HG03159 (cell line): ENCODE measurements at regions not wholly inside any gene's neighbourhood (a gene's known extent, or its start where the extent isn't known, plus 50 kb on each side); places are given as distances from the start of the nearest gene placed in this dataset.

ENCODE experiments used
- ATAC-seq: cut with Tn5 transposase; IDR thresholded peaks from one replicate; pipeline ENCODE4 v1.9.1; 2021; ENCODE audit warnings: mild to moderate bottlenecking, moderate library complexity; ENCODE audit not compliant: unreplicated experiment

DNA sequence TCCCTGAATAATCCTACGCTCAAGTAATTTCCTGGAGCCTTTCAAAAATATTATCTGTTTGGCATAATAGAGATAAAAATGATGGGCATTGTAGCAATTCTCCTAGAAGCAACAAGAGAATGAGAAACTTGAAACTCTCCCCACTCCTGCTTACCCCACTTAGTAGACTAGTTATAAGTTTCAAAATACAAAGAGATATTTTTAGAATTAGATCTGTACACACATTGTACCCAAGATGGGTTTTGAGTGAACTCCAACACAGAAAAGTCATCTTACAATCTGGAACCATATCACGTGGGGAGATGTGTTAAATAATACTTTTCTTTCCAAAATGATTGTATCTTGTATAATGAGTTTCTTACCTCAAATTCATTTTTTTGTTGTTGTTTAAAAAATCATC lies 484.9 kb downstream of the LPIN1 start:
- ATAC-seq: no peak

DNA sequence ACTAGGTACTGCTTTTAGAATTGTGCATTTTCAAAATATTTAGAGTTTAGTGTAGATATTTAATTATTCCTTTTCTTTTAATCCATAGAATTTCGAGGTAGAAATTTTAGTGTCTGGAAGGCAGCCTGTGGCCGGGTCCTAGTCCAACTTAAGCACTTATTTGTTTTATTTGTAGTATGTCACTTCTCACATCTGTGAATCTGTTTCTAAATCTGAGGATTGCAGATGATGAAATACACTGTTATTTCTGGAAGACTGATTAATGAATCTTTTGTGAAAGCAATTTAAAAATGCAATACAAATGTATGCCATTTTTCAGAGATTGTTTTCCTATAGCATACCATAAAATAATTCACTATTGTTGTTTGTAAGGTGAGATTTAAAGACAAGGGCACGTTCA lies 483.9 kb upstream of the TRIB2 start:
- ATAC-seq: no peak

DNA sequence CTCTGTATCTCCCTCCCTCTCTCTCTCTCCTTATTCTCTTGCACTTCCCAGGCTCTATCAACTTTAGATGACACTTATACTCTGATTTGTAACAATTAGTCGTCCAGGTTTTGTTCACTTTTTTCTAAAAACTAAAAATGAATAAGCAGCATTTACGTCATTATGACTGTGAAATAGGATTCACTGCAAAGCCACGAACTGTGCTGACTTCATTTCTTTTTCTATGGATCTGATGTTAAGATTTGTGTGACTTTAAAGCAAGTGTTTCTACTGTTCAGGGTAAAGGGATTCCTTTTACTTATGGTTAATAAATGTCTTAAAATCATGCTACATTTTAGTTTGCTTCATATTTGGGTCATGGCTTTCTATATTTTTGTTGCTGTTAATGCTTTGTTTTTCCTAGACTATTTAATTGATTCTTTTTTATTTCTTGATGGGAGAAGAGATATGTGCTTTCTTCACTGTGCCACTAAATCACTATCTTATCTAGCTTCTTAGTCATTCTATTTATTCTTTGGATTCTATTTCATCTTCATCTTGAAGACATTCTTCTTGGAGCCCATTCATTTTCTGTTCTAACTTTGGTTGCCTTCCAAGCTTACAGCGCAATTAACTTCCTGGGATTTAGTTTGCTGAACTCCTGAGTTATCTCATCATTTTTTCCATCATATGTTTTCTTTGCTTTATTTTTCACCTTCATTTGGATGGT lies 480.4 kb upstream of the TRIB2 start:
- ATAC-seq: no peak

DNA sequence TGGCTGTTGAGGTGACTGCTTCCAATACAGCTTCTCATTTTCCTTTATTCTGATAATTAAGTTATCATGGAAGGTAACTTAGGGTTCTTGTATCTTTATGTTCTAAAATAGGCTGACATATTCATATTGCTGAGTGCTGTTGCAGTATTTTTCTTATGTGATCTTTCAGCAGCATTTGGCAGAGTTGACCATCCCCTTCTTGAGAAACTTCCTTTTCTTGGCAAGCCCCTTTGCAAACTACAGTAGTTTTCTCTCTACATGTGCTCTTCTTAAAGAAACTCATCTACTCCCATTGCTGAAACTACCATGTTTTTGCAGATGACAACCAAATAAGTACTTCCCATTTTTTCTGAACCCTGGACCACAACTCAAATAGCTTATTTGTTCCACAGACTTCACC lies 476.5 kb upstream of the TRIB2 start:
- no peak for ATAC-seq

DNA sequence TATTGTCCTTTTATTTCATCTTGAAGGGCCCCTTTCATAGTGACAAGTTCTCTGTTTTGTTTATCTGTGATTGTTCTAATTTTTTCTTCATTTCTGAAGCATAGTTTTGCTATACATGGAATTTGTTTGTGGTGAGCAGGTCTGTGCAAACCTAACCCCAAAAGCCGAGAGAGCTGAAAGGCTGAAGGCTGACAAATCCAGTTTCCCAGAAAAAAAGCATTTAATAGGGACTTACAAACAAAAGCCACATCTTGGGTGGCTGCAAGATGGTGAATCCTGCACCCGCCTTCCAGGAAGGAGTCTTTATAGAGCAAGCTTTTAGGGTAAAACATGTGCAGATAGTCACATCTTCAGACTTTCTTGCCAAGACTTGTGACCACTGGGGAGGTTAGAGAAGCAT lies 473.4 kb upstream of the TRIB2 start:
- ATAC-seq: no peak

DNA sequence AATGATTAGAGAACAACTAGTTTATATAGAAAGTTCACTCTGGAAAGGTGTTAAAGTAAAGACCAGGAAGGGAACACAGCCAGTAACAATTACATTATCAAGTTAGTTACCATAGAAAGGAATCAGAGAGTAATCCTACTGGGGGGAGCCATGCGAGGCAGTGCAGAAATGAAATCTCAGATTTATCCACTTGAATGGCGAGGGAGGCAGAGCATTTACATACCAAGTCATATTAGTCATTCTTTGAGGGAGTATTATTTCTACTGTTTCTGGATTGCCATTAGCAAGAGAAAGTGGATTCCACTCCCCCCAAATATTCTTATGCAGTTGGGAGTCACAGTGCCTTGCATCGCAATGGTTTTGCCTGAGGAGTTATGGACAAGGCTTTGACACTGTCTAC lies 472.7 kb upstream of the TRIB2 start:
- ATAC-seq: no peak

DNA sequence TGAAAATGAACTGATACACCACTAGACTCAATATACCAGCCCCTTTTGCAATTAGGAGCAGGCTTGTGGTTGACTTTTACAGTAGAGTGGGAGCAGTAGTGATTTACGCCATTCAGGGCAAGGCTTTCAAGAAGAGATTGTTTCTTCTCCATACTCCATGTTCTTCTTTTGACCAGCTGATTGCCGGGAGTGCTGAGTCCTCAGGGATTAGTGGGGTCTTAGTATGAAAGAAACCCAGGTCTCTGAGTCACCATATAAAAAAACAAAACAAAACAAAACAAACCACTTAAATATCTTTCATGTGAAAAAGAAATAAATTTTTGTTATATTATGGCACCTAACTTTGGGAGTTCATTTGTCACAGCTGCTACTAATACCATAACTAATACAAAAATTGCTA lies 465.6 kb upstream of the TRIB2 start:
- ATAC-seq: no peak

DNA sequence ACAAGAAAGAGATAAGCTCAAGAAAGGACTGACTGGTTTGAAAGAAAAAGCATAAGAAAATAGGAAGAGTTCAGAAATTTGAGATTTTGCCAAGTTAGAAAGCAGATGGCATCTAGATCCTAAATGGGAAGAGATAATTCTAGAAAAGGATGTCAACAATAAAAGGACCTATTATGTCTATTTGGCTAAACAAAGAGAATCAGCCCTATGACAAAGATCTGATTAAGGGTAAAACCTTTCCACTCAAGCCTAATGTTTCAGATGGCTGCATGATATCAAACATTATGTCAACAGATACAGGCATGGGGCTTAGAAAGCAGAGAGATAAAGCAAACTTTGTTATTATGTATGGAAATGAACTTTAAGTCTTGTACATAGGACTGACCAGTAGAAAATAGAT lies 465.0 kb upstream of the TRIB2 start:
- ATAC-seq: no peak

DNA sequence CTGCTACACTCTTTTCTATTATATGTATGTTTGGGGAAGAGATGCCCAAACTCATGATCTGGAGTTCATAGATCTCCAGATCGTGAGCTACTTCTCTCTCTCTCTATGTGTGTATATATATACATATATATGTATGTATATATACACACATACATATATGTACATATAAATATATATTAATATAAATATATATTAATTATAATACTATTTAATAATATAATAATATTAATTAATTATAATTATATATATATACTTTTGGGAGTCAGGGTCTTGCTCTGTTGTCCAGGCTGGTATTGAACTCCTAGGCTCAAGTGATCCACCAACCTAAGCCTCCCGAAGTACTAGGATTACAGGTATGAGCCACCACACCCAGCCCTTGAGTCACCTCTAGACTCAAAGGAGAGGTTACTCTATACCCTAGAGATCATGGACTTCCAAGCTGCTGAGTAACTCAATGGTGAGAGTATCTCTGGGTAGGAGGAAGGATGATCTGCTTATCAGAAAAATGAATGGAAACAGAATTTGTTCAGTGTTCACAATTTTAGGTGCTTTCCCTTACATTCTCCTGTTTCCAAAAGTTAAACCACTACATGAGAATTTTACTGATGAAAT lies 463.5 kb upstream of the TRIB2 start:
- ATAC-seq: no peak

DNA sequence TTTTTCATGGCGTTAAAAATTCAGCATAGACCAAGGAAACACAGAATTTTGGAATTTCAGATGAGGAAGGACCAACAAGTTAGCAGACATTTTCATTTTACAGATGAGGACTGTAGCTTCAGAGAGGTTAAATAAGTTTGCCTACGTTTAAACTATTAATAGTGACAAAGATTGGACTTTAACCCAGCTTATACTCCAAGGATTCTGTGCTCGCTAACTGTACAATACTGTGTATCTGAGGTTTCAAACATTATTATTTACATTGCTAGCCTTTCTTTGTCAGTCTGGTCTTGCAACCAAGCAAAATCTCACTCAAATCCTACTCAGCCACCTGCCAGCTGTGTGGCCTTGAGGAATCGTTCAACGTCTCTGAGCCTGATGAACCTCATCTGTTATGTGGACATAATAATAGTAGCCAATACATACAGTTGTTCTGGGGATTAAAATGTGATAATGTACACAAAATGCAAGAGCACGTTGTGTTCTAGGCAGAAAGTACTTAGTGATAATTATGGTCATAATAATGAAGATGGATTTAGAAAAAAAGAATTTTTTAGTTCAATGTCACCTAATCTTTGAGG lies 462.4 kb upstream of the TRIB2 start:
- no peak for ATAC-seq

DNA sequence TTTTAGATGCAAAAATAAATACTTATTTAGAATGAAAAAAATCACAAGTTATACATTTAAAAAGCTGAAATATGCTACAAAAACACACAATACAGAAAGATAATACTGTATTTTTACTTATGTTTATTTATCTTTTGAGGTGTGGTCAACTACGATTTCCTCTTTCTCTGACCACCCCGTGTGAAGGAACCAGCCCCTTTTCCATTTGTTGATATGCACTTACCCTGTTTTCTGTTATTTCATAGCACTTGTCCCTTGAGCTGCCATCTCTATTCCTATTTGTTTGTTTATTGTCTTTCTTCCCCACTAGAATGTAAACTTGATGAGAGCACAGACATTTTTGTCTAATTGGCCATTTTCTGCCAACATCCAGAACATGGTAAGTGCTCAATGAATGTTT lies 460.5 kb upstream of the TRIB2 start:
- no peak for ATAC-seq

DNA sequence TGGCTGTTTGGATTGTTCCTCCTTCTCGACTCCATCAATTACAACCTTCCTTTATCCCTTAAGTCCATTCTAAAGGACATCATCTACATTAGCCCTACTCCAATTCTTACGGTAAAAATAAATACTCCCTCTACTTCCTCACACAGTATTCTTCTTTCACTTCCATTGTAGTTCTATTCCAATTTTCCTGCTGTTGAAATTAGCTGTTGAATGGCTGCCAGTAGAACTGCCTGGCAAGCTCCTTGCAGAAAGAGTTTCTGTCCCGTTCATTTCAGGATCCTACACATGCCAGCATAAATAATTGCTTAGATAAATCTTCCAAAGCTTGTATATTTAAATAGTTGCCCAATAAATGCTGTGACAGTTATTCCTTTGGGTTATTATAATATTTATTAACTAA lies 459.3 kb upstream of the TRIB2 start:
- no peak for ATAC-seq

DNA sequence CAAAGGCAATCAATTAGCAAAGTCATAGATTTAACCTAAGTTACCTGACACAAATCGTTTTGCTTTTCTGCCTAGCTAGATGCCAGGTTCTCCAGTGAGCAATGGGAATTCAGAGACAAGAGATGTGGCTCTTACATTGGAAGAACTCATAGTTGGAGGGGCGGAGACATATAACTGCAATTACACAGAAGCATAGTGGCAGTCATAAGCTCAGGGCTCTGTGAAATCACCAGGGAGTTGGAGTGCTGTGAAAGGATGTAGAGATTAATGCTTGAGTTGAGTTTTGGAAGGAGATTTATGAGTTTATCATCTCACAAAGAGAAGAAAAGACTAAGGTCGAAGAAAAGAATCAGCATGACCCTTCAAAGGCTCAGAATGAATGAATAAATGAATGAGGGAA lies 457.2 kb upstream of the TRIB2 start:
- no peak for ATAC-seq

DNA sequence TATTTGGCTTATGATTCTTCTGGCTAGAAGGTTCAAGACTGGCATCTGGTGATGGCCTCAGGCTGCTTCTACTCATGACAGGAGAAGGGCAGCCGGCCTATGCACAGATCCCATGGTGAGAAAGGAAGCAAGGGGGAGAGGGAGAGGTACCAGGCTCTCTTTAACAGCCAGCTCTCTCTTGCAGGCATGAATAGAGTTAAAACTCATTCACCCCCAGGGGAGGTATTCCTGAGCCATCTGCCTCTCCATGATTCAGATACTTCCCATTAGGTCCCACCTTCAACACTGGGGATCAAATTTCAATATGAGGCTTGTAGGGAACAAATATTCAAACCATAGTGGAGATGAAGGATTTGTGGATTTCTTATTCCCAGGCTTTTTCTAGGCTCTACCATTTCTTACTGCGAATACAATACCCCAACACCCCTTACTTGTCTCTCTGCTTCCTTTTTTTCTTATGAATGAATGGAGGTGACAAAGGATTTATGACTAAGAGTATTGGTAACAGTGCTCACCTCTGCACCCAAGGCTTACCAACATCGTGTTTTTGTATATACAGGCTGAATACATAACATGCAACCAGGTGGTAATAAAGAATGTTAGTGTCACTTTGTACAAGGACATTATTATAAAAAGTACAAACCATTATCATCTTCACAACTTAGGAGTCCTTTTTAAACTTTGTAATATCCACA lies 454.6 kb upstream of the TRIB2 start:
- no peak for ATAC-seq

DNA sequence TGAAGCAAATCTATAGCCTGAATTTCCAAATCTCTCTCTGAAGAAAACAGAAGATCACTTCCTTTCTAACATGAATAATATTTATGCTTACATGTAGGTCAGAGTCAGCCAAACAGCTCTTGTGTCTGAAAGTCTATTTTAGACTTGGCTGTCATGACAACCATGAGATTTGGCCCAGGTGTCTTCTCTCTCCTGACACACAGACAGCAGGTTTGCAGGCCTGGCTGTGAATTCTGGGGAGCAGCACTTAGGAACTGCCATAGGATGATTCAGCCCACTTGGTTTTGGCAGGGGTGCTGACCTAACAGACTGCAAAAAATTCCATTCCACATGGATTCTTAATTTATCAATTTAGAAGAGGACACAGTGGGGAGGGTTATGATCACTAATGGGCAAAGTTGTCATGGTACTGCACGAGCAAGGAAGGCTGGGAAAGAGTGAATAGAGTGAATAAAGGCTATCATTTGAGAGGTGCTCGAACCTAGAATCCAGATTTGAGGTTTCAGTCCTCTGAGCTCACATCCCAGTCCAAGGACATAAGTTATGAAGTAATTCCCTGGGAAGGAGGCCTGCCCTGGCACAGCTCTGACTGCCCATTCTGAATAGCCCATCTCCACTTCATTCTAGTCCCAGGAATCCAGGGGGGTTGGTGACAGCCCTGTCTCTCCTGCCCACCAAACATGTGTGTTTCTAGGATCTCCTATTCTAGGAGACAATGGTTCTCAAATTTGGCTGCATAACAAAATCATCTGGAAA lies 453.9 kb upstream of the TRIB2 start:
- ATAC-seq: peak; percentile 75

DNA sequence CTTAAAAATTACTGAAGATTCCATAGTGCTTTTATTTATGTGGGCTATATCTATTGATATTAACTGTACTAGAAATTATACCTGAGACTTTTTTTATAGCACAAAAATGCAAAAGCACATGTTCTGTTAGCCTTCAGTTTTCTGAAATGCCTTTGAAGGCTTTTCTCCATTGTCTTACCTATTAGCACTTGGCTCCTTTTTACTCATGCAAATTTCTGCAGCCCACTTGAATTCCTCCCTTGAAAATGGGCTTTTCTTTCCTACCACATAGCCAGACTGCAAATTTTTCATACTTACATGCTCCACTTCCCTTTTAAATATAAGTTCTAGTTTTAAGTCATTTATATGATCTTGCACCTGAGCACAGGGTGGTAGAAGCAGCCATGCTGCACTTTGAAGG lies 453.0 kb upstream of the TRIB2 start:
- ATAC-seq: no peak

DNA sequence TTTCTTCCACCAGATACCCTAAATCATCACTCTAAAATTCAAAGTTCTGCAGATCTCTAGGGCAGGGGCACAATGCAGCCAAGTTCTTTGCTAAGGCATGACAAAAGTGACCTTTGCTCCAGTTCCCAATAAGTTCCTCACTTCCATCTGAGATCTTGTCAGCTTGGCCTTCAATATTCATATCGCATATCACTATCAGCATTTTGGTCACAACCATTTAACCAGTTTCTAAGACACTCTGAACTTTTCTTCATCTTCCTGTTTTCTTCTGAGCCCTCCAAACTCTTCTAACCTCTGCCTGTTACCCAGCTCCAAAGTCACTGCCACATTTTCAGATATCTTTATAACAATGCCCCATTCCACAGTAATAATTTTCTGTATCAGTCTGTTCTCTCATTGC lies 452.6 kb upstream of the TRIB2 start:
- no peak for ATAC-seq

DNA sequence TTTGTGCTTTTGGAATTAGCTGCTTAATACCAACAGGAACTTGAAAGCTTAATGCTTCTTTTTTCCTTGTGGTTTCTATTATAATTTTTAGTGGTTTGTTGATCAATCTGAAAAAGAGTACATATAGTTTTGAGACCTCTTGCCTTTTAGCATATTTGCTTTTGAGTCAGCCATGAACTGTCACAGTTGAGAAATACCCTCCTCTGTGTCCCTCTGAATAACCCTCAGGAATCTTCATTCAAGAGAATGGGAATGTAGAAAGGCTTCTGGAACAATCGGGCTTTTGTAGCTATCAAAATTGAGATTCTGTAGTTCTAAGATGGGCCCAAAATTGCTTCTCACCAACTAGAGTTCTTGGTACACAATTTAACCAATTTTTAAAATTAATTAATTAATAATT lies 451.1 kb upstream of the TRIB2 start:
- ATAC-seq: no peak

DNA sequence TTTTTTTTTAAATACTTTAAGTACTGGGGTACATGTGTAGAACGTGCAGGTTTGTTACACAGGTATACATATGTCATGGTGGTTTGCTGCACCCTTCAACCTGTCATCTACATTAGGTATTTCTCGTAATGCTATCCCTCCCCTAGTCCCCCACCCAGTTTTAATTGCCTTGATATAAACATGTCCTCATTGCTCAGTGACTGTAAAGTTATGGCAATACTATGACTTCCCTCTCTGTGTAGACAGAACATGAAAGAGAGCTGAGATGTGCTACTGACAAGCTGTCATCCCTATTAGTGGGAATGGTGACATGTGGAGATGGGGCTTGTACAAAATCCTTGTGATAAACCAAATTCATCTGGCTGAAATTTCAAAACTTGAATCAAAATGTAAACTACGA lies 449.7 kb upstream of the TRIB2 start:
- no peak for ATAC-seq

DNA sequence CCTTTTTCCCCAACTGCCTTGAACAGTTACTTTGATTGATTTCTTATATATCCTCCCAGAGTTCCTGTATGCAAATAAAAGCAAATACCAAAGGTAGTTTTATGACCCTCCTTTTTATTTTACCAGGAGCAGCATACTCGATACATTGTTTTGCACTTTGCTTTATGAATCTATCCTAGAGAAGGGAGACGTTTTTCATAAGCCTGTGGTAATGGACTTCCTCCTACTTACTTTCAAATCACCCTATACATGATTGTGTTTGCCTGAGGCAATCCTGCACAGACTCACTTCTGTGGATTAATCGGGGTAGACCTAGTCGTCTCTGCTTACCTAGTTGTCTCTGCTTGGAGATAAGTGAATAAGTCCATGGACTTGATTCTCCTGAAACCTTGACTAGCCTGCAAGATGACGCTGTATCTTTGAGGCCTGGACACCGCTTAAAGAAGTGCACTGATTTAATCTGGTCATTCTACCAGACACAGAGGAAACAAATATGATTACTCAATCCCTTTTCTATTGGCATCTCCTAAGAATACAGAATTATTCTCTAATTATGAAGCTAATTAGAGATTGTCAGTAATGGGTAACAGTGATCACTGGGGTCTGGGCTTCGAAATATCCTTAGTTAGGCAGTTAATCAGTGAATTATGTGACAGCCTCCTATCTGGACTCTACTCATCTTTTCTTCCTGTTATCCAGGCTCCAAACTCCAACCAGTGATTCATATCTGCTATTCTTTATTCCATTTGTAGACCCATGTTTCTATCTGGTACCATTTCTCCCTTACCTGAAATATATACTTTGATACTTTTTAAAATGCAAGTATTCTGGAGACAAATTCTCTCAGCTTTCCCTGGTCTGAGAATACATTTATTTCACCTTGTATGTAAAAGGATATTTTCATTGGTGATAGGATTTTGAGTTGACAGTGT lies 447.4 kb upstream of the TRIB2 start:
- no peak for ATAC-seq
